ENCODE measurements at regions not wholly inside any gene's neighbourhood (a gene's known extent, or its start where the extent isn't known, plus 50 kb on each side); places are given as distances from the start of the nearest gene placed in this dataset.

- Histone ChIP-seq H3K4me3 (ENCODE audit: low read depth in 1 of 2, low read length in 1 of 2) (no peak overlapping the region), H3K9me3 (no peaks in the 10 kb centered on the region), H3K27ac (no peak overlapping the region), H3K27me3 (no peaks in the 10 kb centered on the region), H3K36me3 (peaks cover 5% of the 10 kb centered on the region), H3K4me1 (ENCODE audit: control insufficient read depth in 1 of 2, insufficient read depth in 1 of 2, low read depth in 1 of 2, low read length in 1 of 2) (no peaks in the 10 kb centered on the region)
- no peak for TF ChIP-seq CTCF (IDR thresholded peaks at IDR 0.05)
These were observed 89.0 kb upstream of the CSNK1A1L start for GRCh38 chr13:37194428-37194861.

GRCh38 chr13:37192956-37193355 lies 87.5 kb upstream of the CSNK1A1L start:
- peaks cover 4% of the 10 kb centered on the region for H3K36me3 ChIP-seq
- H3K27ac ChIP-seq: peak overlapping the region; percentile 0
- H3K4me3 ChIP-seq (ENCODE audit: low read depth in 1 of 2, low read length in 1 of 2): no peak overlapping the region
- no peaks in the 10 kb centered on the region for H3K4me1 ChIP-seq (ENCODE audit: control insufficient read depth in 1 of 2, insufficient read depth in 1 of 2, low read depth in 1 of 2, low read length in 1 of 2)
- H3K9me3 ChIP-seq: no peaks in the 10 kb centered on the region
- no peaks in the 10 kb centered on the region for H3K27me3 ChIP-seq
- TF ChIP-seq CTCF (IDR thresholded peaks at IDR 0.05): no peak

GRCh38 chr13:37187621-37188020 lies 82.2 kb upstream of the CSNK1A1L start:
- no peak for TF ChIP-seq CTCF (IDR thresholded peaks at IDR 0.05)
- Histone ChIP-seq H3K27ac (no peak overlapping the region), H3K36me3 (peaks cover 4% of the 10 kb centered on the region)

GRCh38 chr13:37187105-37187504 lies 81.6 kb upstream of the CSNK1A1L start:
- Histone ChIP-seq H3K4me1 (ENCODE audit: control insufficient read depth in 1 of 2, insufficient read depth in 1 of 2, low read depth in 1 of 2, low read length in 1 of 2) (no peaks in the 10 kb centered on the region), H3K27ac (no peak overlapping the region), H3K27me3 (no peaks in the 10 kb centered on the region), H3K36me3 (peaks cover 4% of the 10 kb centered on the region), H3K4me3 (ENCODE audit: low read depth in 1 of 2, low read length in 1 of 2) (no peak overlapping the region), H3K9me3 (no peaks in the 10 kb centered on the region)
- no peak for TF ChIP-seq CTCF (IDR thresholded peaks at IDR 0.05)

More at GRCh38 chr13:37187621-37188020, 82.2 kb upstream of the CSNK1A1L start:
- Histone ChIP-seq H3K4me3 (ENCODE audit: low read depth in 1 of 2, low read length in 1 of 2) (no peak overlapping the region), H3K4me1 (ENCODE audit: control insufficient read depth in 1 of 2, insufficient read depth in 1 of 2, low read depth in 1 of 2, low read length in 1 of 2) (no peaks in the 10 kb centered on the region), H3K27me3 (no peaks in the 10 kb centered on the region), H3K9me3 (no peaks in the 10 kb centered on the region)

GRCh38 chr13:37181620-37182019 lies 76.2 kb upstream of the CSNK1A1L start:
- peaks cover 7 to 8% of the 10 kb centered on the region in 2 experiments for H3K4me1 ChIP-seq (ENCODE audit: control insufficient read depth in 1 of 2, insufficient read depth in 1 of 2, low read depth in 1 of 2, low read length in 1 of 2)
- TF ChIP-seq CTCF (IDR thresholded peaks at IDR 0.05): no peak
- H3K9me3 ChIP-seq: no peaks in the 10 kb centered on the region
- peaks cover 7% of the 10 kb centered on the region for H3K36me3 ChIP-seq
- H3K27ac ChIP-seq: no peak overlapping the region
- H3K27me3 ChIP-seq: no peaks in the 10 kb centered on the region
- H3K4me3 ChIP-seq (ENCODE audit: low read depth in 1 of 2, low read length in 1 of 2): no peak overlapping the region

GRCh38 chr13:37179645-37180044 lies 74.2 kb upstream of the CSNK1A1L start:
- Histone ChIP-seq H3K27me3 (no peaks in the 10 kb centered on the region), H3K9me3 (no peaks in the 10 kb centered on the region), H3K36me3 (peaks cover 7% of the 10 kb centered on the region), H3K4me3 (ENCODE audit: low read depth in 1 of 2, low read length in 1 of 2) (no peak overlapping the region), H3K4me1 (ENCODE audit: control insufficient read depth in 1 of 2, insufficient read depth in 1 of 2, low read depth in 1 of 2, low read length in 1 of 2) (peaks cover 25% of the 10 kb centered on the region in 2 experiments), H3K27ac (no peak overlapping the region)
- no peak for TF ChIP-seq CTCF (IDR thresholded peaks at IDR 0.05)
